Stimulated activated CD8-positive, alpha-beta memory T cell treated with anti-CD3 and anti-CD28 coated beads, Interleukin-4, amount 100 ng/mL, for 48 hours (primary cell): ENCODE measurements at regions not wholly inside any gene's neighbourhood (a gene's known extent, or its start where the extent isn't known, plus 50 kb on each side); places are given as distances from the start of the nearest gene placed in this dataset.

ENCODE experiments used
- DNase-seq: peaks from one replicate; pipeline ENCODE4 v3.0.0-alpha.2; 2020

DNA sequence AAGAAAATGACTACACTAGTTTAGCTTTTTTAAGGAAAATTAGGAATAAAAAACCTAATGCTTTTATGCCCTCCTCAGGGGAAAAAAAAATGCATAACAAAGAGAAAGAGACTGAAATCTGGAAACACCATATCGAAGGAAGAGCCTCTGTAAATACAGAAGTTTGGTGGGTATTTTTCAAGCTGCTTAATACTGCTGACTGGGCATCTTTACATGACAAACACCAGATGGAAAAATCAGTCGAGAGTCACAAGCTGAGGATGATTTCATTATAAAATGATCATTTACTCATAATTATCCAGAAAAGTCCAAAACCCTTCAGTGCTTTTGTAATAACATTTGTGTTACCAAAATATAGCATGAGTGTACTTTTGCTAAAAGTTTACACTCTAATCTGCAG lies 1600.7 kb upstream of the ACVR2A start:
- no peak for DNase-seq

- DNase-seq = no peak
Measured at GRCh38 chr2:146241023-146241422, 1603.8 kb upstream of the ACVR2A start.

- no peak for DNase-seq
Measured at GRCh38 chr2:146240391-146240790, 1604.4 kb upstream of the ACVR2A start.

GRCh38 chr2:146239392-146240135 lies 1605.3 kb upstream of the ACVR2A start:
- no peak for DNase-seq

DNA sequence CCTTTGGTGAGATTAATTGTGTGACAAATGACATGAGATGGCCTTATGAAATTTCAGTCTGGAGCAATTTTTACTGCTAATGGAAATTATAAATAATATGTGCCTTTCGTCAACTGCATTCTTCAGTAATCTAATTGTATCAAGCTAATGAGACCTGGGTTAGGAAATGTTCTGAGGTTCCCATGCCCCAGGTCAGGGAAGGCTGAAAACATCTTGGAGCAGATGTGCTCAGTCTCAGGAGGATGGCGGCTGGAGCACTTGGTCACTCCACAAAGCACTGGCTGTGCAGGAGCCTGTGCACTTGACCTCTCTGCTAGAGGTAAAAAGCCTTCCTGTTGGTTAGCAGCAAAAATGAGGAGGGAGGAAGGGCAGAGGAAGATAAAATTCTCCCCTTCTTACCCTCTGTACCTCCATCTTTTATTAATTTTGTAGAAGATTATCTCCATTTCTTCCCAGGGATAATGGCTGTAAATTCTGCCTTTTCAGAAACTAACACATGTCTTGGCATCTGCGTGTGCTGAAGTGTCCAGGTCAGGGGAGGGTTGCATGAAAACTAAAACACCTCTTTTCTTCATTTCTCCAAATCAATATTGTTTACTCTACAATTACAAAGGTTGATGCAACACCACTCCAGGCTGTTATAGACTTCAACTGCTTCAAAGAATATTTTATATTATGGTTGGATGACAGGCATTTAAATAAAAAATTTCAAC lies 1606.4 kb upstream of the ACVR2A start:
- DNase-seq = no peak

- no peak for DNase-seq
Measured at GRCh38 chr2:146235158-146235557, 1609.7 kb upstream of the ACVR2A start.

DNA sequence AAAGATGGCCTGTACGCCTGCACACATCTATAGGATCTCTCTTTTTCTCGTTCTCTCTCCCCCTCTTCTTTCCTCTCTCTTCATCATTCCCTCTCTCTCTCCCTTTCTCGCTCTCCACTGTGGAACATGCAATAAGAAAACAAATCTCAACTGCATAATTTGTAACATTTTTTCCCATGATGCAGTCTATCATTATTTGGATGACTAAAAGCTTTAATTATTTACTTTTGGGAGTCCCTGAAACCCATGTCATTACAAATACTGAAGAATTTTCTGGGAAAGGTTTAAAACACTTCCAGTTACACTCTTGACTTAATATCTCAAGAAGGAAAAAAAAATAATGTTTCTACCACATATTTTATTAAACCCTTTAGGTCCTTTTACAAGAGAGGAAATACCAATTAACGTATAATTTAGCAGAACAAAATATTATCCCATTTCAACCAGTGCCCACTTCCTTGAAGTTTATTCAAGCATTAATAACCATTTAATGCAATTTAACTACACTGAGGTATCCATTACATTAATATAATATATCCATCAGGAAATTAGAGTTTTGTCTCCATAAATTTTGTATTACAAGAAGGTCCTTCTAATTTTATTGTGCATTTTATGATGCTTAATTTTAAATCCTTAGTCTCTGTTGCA lies 1615.2 kb upstream of the ACVR2A start:
- DNase-seq = no peak

DNA sequence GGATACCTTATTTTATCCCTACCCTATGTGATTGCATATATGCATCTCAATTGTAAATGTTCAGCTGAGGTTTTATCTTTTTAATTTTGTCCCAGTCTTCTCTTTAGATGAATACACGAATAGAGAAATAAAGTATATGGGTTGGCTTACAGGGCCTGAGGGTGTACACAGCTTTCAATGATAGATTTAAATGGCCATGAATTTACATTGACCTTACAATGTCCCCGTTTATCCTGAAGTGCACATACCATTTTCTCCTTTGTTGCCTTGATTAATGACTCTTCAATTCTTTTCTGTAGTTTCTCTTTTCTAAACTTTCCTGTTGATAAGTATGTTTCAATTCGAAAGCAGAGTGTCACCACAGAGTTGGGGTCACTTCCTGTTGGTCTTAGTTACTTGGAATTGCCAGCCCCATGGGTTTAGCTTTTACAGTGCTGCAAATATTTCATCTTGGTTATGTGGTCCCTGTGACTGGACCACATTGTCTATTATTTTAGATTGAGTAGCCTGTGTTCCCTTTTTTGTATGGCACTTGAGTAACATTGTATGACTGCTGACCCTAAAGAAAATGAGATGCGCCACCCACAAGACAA lies 1616.3 kb upstream of the ACVR2A start:
- DNase-seq = no peak

DNA sequence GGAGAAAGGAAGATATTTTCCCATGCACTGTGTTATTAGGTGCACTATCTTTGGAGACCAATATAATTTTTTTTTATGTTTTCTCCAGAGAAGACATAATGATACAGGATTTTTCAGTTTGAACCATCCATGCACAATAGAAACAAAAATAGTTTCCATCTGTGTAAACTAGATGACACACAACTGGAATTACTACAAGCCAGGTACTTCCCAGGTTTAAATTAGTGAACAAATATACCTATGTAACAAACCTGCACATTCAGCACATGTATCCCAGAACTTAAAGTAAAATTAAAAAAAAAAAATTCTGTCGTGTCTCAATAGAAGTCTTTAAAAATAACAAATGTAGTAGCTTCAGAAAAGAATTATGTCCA lies 1616.8 kb upstream of the ACVR2A start:
- DNase-seq = no peak

DNA sequence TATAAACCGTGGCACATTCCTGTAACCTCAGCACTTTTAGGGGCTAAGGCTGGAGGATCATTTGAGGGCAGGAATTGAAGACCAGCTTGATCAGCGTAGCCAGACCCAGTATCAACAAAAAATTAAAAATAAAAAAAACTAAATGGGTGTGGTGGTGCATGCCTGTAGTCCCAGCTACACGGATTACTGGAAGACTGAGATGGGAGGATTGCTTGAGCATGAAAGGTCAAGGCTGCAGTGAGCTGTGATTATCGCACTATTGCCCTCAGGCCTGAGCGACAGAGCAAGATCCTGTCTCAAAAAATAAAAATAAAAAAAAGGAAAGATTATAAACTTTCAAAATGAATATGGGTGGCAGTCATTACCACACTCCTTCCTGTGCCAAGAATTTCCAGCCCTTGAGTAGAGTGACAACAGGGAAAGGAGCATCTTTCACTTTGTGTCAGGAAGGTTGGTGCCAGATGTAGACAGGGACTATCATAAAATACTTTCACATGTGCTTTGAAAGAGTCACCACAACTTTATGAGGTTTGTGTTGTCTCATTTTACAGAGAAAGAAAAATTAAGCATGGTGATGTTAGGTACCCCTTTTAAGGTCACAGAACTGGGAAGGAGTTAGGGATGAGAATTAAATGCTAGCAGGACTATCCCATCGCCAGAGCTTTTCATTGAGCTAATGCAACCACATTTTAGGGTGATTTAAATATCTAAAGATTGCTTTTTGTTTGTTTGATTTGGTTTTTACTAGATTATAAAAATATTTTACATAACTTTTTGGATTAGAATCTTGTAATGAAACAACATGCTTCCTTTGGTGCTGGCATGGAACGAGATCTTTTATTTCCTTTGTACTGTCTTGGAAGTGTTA lies 1617.4 kb upstream of the ACVR2A start:
- DNase-seq = no peak

- DNase-seq = no peak
Measured at GRCh38 chr2:146226077-146226476, 1618.8 kb upstream of the ACVR2A start.

DNA sequence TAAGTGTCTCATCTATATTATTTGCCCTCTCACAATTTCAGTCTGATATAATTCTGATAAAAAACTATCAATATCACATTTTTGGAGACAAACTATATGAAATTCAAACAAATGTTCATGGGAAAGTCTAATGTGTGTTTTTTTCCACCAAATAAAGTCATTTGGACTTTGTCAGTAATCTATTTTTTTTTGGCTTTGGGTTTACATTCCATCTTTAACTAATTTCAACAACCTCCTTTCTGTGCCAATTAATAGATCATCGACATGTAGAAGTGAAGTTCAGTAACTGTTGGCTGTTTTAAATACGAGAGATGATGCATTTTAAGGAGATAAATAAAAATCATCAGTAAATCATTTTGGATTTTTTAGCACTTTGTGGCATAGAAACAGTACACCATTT lies 1623.0 kb upstream of the ACVR2A start:
- no peak for DNase-seq

GRCh38 chr2:146220957-146221356 lies 1623.9 kb upstream of the ACVR2A start:
- DNase-seq = no peak

- no peak for DNase-seq
Measured at GRCh38 chr2:146214394-146214929, 1630.4 kb upstream of the ACVR2A start.

DNA sequence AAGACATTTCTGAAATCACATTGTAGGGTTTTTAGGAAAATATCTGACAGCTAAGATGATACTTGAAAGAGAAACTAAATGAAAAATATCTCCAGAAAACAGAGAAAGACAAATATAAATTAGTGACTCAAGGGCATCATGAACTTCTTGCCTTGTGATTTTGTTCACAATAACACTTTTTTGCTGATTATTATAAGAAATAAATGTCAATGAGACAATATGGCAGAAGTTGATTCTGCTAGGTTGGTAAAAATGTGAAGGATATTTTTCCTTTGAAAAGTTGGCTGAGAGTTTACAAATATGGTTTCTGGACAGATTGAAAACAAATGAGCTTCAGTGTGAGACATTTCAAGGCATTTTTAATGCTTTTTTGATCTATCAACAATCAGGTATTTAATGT lies 1631.2 kb upstream of the ACVR2A start:
- DNase-seq = no peak

- no peak for DNase-seq
Measured at GRCh38 chr2:146212602-146213001, 1632.2 kb upstream of the ACVR2A start.

DNA sequence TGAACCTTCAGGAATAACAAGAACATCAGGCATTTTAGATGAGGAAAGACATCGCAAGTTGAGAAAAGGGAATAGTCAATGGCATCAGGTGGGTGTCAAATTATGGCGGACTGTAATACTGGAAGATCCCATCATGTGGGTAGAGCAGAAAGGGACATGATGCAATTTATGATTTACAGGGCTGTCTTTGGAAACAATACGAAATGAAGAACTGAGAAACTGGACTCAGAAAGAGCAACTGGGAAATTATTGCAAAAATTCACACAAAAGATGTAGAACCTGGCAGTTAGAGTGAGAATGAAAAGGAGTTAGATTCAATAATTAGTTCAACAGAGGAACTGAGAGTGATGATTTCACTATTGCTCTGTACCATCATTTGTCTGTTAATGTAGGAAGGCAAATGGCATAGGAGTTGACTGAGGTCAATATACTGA lies 1635.0 kb upstream of the ACVR2A start:
- DNase-seq = no peak

DNA sequence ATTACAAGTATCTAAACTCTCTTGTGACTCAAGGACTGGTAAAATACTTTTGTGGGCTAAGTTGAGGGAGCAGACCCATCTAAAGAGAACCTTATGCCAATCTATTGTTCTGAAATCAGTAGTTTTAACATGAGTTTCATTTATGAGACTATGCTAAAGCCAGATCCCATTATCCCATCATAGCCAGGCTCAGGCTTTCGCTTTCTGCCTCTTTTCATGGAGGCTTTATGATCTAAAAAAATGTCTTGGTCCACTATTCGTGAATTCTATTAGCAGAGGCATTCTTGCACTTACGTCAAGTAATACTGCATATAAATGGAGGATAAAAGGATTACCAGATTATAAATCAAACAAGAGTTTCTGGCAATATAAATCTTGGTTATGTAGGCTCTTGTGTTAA lies 1636.9 kb upstream of the ACVR2A start:
- DNase-seq = no peak

DNA sequence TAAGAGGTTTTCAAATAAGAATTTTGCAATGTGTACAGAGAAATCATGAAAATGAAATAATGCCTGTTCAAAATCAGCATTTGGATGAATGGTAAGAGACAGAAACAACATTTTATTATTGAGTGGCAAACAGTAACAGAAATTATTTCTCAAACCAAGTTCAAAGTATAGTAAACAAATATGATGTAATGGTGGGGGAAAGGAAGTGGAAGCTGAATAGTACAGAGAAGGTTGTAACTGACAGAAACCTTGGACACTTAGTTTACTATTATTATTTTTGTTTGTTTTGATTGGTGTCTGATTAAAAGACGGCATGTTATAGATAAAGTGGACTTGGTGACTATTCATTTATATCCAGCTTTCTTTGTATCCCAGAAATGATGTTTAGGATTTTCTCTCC lies 1637.4 kb upstream of the ACVR2A start:
- DNase-seq = no peak

- no peak for DNase-seq
Measured at GRCh38 chr2:146203064-146203624, 1641.7 kb upstream of the ACVR2A start.

DNA sequence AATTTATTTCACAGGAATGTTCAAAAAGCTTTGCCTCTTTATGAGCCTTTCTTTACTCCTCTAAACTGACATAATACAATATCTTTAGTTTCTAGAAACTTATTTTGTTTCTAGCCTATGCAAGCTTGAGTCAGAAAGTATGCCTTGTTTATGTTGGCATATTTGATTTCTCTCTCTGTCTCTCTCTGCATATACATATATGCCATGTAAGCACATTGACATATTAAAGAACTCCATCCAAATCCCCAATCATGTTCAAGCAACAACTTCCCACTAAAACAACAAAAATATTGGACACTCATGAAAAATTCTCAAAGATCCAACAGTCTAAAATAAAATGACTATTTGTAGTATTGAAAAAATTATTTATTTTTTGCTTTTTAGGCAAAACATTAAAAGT lies 1651.2 kb upstream of the ACVR2A start:
- no peak for DNase-seq

DNA sequence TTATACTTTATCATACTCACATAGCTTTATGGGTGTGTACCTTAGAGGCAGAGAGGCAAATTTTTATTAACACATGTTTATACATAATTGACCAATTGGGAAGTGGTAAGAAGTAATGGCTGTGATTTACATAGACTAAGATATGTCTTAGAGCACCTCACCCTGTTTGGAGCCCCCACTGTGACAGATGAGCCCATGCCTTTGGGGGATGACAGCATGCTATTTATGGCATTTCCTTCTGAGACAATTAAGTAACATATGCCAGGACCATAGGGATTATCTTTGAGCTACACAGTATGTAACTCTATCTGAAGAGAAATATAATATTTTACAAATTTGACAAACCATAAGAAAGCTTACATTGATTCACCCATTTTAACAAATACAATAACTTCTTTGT lies 1655.3 kb upstream of the ACVR2A start:
- no peak for DNase-seq
